Inflammatory macrophage (primary cell): ENCODE measurements at regions not wholly inside any gene's neighbourhood (a gene's known extent, or its start where the extent isn't known, plus 50 kb on each side); places are given as distances from the start of the nearest gene placed in this dataset.

Experiments
- DNase-seq, 2 donors: peaks; one replicate each; pipeline ENCODE4 v3.0.0-alpha.2; 2020 to 2022

GRCh38 chr17:56739376-56739775 lies 94.3 kb downstream of the C17orf67 start:
- no peak for DNase-seq

GRCh38 chr17:56739776-56740175 lies 93.9 kb downstream of the C17orf67 start:
- DNase-seq, result no peak

GRCh38 chr17:56740481-56740880 lies 93.2 kb downstream of the C17orf67 start:
- DNase-seq, result no peak
